ENCODE measurements at regions not wholly inside any gene's neighbourhood (a gene's known extent, or its start where the extent isn't known, plus 50 kb on each side); places are given as distances from the start of the nearest gene placed in this dataset.

- WGBS, 3 donors = 53 to 65% (median 60%) methylated on average over 4 of the region's 4 CpGs
- intact Hi-C loops (cut with DNase I) = no loop called here
- Histone ChIP-seq H3K9me3 (no peaks in the 10 kb centered on the region), H3K4me1 (ENCODE audit: insufficient read depth) (no peaks in the 10 kb centered on the region), H3K4me3 (no peak overlapping the region), H3K27me3 (no peaks in the 10 kb centered on the region), H3K36me3 (no peaks in the 10 kb centered on the region), H3K27ac (no peak overlapping the region)
- no peak for TF ChIP-seq CTCF (IDR thresholded peaks at IDR 0.05)
- TF ChIP-seq POLR2A (IDR thresholded peaks at IDR 0.05) = no peak
- TF ChIP-seq EP300 (IDR thresholded peaks at IDR 0.05) = no peak
- no peak for DNase-seq
Measured at GRCh38 chr1:29895201-29895600, 658.9 kb downstream of the PTPRU start.

- TF ChIP-seq EP300 (IDR thresholded peaks at IDR 0.05) (no peak), POLR2A (IDR thresholded peaks at IDR 0.05) (no peak), CTCF (IDR thresholded peaks at IDR 0.05) (no peak)
- Histone ChIP-seq H3K36me3 (no peaks in the 10 kb centered on the region), H3K4me1 (ENCODE audit: insufficient read depth) (no peaks in the 10 kb centered on the region), H3K27ac (no peak overlapping the region), H3K27me3 (no peaks in the 10 kb centered on the region), H3K4me3 (no peak overlapping the region), H3K9me3 (no peaks in the 10 kb centered on the region)
- DNase-seq = no peak
- 65 to 70% (median 69%) methylated on average over 5 of the region's 5 CpGs for WGBS, 3 donors
- intact Hi-C loops (cut with DNase I) = no loop called here
Measured at GRCh38 chr1:29894311-29894710, 658.0 kb downstream of the PTPRU start.

- no peaks in the 10 kb centered on the region for H3K36me3 ChIP-seq
- intact Hi-C loops (cut with DNase I) = no loop called here
- no peaks in the 10 kb centered on the region for H3K27me3 ChIP-seq
- no peak for TF ChIP-seq POLR2A (IDR thresholded peaks at IDR 0.05)
- TF ChIP-seq CTCF (IDR thresholded peaks at IDR 0.05) = no peak
- TF ChIP-seq EP300 (IDR thresholded peaks at IDR 0.05) = no peak
- H3K9me3 ChIP-seq = no peaks in the 10 kb centered on the region
- 86 to 93% (median 92%) methylated on average over 5 of the region's 5 CpGs for WGBS, 3 donors
- no peaks in the 10 kb centered on the region for H3K4me1 ChIP-seq (ENCODE audit: insufficient read depth)
- H3K27ac ChIP-seq = no peak overlapping the region
- no peak for DNase-seq
- no peak overlapping the region for H3K4me3 ChIP-seq
Measured at GRCh38 chr1:29893806-29894205, 657.5 kb downstream of the PTPRU start.

- H3K36me3 ChIP-seq = no peaks in the 10 kb centered on the region
- H3K4me1 ChIP-seq (ENCODE audit: insufficient read depth) = no peaks in the 10 kb centered on the region
- no peak for DNase-seq
- no peak overlapping the region for H3K27ac ChIP-seq
- no peaks in the 10 kb centered on the region for H3K9me3 ChIP-seq
- H3K27me3 ChIP-seq = no peaks in the 10 kb centered on the region
- H3K4me3 ChIP-seq = no peak overlapping the region
- whole genome bisulfite sequencing, 3 donors = 59 to 71% (median 66%) methylated on average over 7 of the region's 7 CpGs
- TF ChIP-seq EP300 (IDR thresholded peaks at IDR 0.05) (no peak), CTCF (IDR thresholded peaks at IDR 0.05) (no peak), POLR2A (IDR thresholded peaks at IDR 0.05) (no peak)
- intact Hi-C loops (cut with DNase I) = no loop called here
Measured at GRCh38 chr1:29893046-29893723, 656.9 kb downstream of the PTPRU start.

Measured in ovary (tissue), 7 donors.